Activated naive CD4-positive, alpha-beta T cell treated with anti-CD3 and anti-CD28 coated beads, Interleukin-2, amount 10 ng/mL, durations not matched to agents 7 days and 5 days (primary cell): ENCODE measurements at regions not wholly inside any gene's neighbourhood (a gene's known extent, or its start where the extent isn't known, plus 50 kb on each side); places are given as distances from the start of the nearest gene placed in this dataset.

Source experiments
- CTCF ChIA-PET: fragments of 350-600 bp; sonication (Branson Sonifier 250); formaldehyde crosslinking; loops from one replicate; lab custom pipeline; 2021; ENCODE audit warnings: antibody characterized with exemption; lab: Charles Lee
- DNase-seq: peaks from one replicate; pipeline ENCODE4 v3.0.0-alpha.2; 2020
- H3K27ac Mint-ChIP-seq: one replicate; pipeline ENCODE4 v1.8.0; 2021; ENCODE audit warnings: mild to moderate bottlenecking, moderate library complexity, mixed read lengths
- H3K27me3 Mint-ChIP-seq: one replicate; pipeline ENCODE4 v1.8.0; 2021; ENCODE audit warnings: mild to moderate bottlenecking, mixed read lengths
- H3K36me3 Mint-ChIP-seq: one replicate; pipeline ENCODE4 v1.8.0; 2021; ENCODE audit warnings: mixed read lengths
- H3K4me1 Mint-ChIP-seq: one replicate; pipeline ENCODE4 v1.8.0; 2021; ENCODE audit warnings: mixed read lengths
- H3K4me3 Mint-ChIP-seq: one replicate; pipeline ENCODE4 v1.8.0; 2021; ENCODE audit warnings: mild to moderate bottlenecking, moderate library complexity, mixed read lengths
- H3K9me3 Mint-ChIP-seq: one replicate; pipeline ENCODE4 v1.8.0; 2021; ENCODE audit warnings: mixed read lengths

- CTCF ChIA-PET, result interaction anchor here (0.6 to 1.1 kb wide), 2 partner anchors 9 to 281 kb away, joined by 3 read pairs; no protein-coding TSS in a partner anchor
- H3K27ac Mint-ChIP-seq, result no peak overlapping the region
- H3K4me1 Mint-ChIP-seq, result no peaks in the 10 kb centered on the region
- H3K4me3 Mint-ChIP-seq, result no peak overlapping the region
- H3K27me3 Mint-ChIP-seq, result no peaks in the 10 kb centered on the region
- peak; percentile 56 for DNase-seq
- no peaks in the 10 kb centered on the region for H3K36me3 Mint-ChIP-seq
- H3K9me3 Mint-ChIP-seq, result peaks cover 4% of the 10 kb centered on the region
Observed at GRCh38 chr11:135075740-135076139, 663.7 kb upstream of the B3GAT1 start.

- Mint-ChIP-seq H3K9me3 (peaks cover 4% of the 10 kb centered on the region), H3K4me3 (no peak overlapping the region), H3K4me1 (no peaks in the 10 kb centered on the region), H3K36me3 (no peaks in the 10 kb centered on the region), H3K27ac (no peak overlapping the region), H3K27me3 (no peaks in the 10 kb centered on the region)
- DNase-seq, result no peak
- CTCF ChIA-PET, result no interaction called here
Observed at GRCh38 chr11:135074397-135074998, 662.5 kb upstream of the B3GAT1 start.

- Mint-ChIP-seq H3K27ac (no peak overlapping the region), H3K36me3 (no peaks in the 10 kb centered on the region), H3K9me3 (peaks cover 4% of the 10 kb centered on the region), H3K27me3 (no peaks in the 10 kb centered on the region), H3K4me3 (no peak overlapping the region), H3K4me1 (no peaks in the 10 kb centered on the region)
- DNase-seq, result no peak
- CTCF ChIA-PET, result no interaction called here
Observed at GRCh38 chr11:135073870-135074269, 661.8 kb upstream of the B3GAT1 start.

GRCh38 chr11:135073381-135073780 lies 661.3 kb upstream of the B3GAT1 start:
- Mint-ChIP-seq H3K4me1 (no peaks in the 10 kb centered on the region), H3K27me3 (no peaks in the 10 kb centered on the region), H3K4me3 (no peak overlapping the region), H3K27ac (no peak overlapping the region), H3K9me3 (peaks cover 4% of the 10 kb centered on the region), H3K36me3 (no peaks in the 10 kb centered on the region)
- CTCF ChIA-PET, result no interaction called here
- DNase-seq, result no peak

- CTCF ChIA-PET, result no interaction called here
- Mint-ChIP-seq H3K27me3 (no peaks in the 10 kb centered on the region), H3K4me3 (no peak overlapping the region)
Observed at GRCh38 chr11:135069890-135070289, 657.8 kb upstream of the B3GAT1 start.

GRCh38 chr11:135069063-135069462 lies 657.0 kb upstream of the B3GAT1 start:
- CTCF ChIA-PET, result no interaction called here
- Mint-ChIP-seq H3K9me3 (peaks cover 2% of the 10 kb centered on the region), H3K36me3 (no peaks in the 10 kb centered on the region), H3K4me3 (no peak overlapping the region), H3K4me1 (no peaks in the 10 kb centered on the region), H3K27ac (no peak overlapping the region), H3K27me3 (no peaks in the 10 kb centered on the region)
- no peak for DNase-seq

More at GRCh38 chr11:135069890-135070289, 657.8 kb upstream of the B3GAT1 start:
- Mint-ChIP-seq H3K9me3 (no peaks in the 10 kb centered on the region), H3K36me3 (no peaks in the 10 kb centered on the region), H3K4me1 (no peaks in the 10 kb centered on the region), H3K27ac (no peak overlapping the region)
- no peak for DNase-seq

- H3K36me3 Mint-ChIP-seq, result no peaks in the 10 kb centered on the region
- peaks cover 15% of the 10 kb centered on the region for H3K9me3 Mint-ChIP-seq
- H3K27ac Mint-ChIP-seq, result no peak overlapping the region
- no peak for DNase-seq
- H3K4me3 Mint-ChIP-seq, result no peak overlapping the region
- CTCF ChIA-PET, result no interaction called here
- H3K27me3 Mint-ChIP-seq, result no peaks in the 10 kb centered on the region
- no peaks in the 10 kb centered on the region for H3K4me1 Mint-ChIP-seq
Observed at GRCh38 chr11:135062994-135063393, 651.0 kb upstream of the B3GAT1 start.

GRCh38 chr11:135061166-135061565 lies 649.1 kb upstream of the B3GAT1 start:
- DNase-seq, result no peak
- H3K9me3 Mint-ChIP-seq, result peaks cover 15% of the 10 kb centered on the region
- H3K27me3 Mint-ChIP-seq, result no peaks in the 10 kb centered on the region
- CTCF ChIA-PET, result no interaction called here
- H3K4me1 Mint-ChIP-seq, result no peaks in the 10 kb centered on the region
- no peak overlapping the region for H3K4me3 Mint-ChIP-seq
- H3K36me3 Mint-ChIP-seq, result no peaks in the 10 kb centered on the region
- H3K27ac Mint-ChIP-seq, result no peak overlapping the region

GRCh38 chr11:135046986-135047385 lies 634.9 kb upstream of the B3GAT1 start:
- Mint-ChIP-seq H3K36me3 (no peaks in the 10 kb centered on the region), H3K4me1 (no peaks in the 10 kb centered on the region), H3K27ac (no peak overlapping the region), H3K9me3 (no peaks in the 10 kb centered on the region), H3K4me3 (no peak overlapping the region), H3K27me3 (no peaks in the 10 kb centered on the region)
- no peak for DNase-seq
- CTCF ChIA-PET, result no interaction called here

- no peaks in the 10 kb centered on the region for H3K36me3 Mint-ChIP-seq
- no peaks in the 10 kb centered on the region for H3K27me3 Mint-ChIP-seq
- no peaks in the 10 kb centered on the region for H3K4me1 Mint-ChIP-seq
- no peaks in the 10 kb centered on the region for H3K9me3 Mint-ChIP-seq
- CTCF ChIA-PET, result no interaction called here
- H3K27ac Mint-ChIP-seq, result no peak overlapping the region
- DNase-seq, result no peak
- no peak overlapping the region for H3K4me3 Mint-ChIP-seq
Observed at GRCh38 chr11:135046556-135046955, 634.5 kb upstream of the B3GAT1 start.

- Mint-ChIP-seq H3K27ac (no peak overlapping the region), H3K36me3 (no peaks in the 10 kb centered on the region), H3K4me3 (no peak overlapping the region), H3K27me3 (no peaks in the 10 kb centered on the region), H3K4me1 (no peaks in the 10 kb centered on the region), H3K9me3 (no peaks in the 10 kb centered on the region)
- CTCF ChIA-PET, result no interaction called here
- no peak for DNase-seq
Observed at GRCh38 chr11:135043434-135043833, 631.4 kb upstream of the B3GAT1 start.

- Mint-ChIP-seq H3K27ac (no peak overlapping the region), H3K36me3 (no peaks in the 10 kb centered on the region), H3K4me1 (no peaks in the 10 kb centered on the region), H3K27me3 (no peaks in the 10 kb centered on the region), H3K9me3 (peaks cover 6% of the 10 kb centered on the region), H3K4me3 (no peak overlapping the region)
- no peak for DNase-seq
- CTCF ChIA-PET, result no interaction called here
Observed at GRCh38 chr11:135037828-135038227, 625.8 kb upstream of the B3GAT1 start.

- Mint-ChIP-seq H3K9me3 (peaks cover 6% of the 10 kb centered on the region), H3K4me3 (no peak overlapping the region), H3K27ac (no peak overlapping the region), H3K27me3 (peaks cover 4% of the 10 kb centered on the region), H3K4me1 (no peaks in the 10 kb centered on the region), H3K36me3 (no peaks in the 10 kb centered on the region)
- no peak for DNase-seq
- CTCF ChIA-PET, result no interaction called here
Observed at GRCh38 chr11:135036488-135037297, 624.7 kb upstream of the B3GAT1 start.

GRCh38 chr11:135035282-135035681 lies 623.2 kb upstream of the B3GAT1 start:
- Mint-ChIP-seq H3K9me3 (peaks cover 6% of the 10 kb centered on the region), H3K27ac (no peak overlapping the region), H3K4me3 (no peak overlapping the region), H3K27me3 (peaks cover 4% of the 10 kb centered on the region), H3K36me3 (no peaks in the 10 kb centered on the region), H3K4me1 (no peaks in the 10 kb centered on the region)
- CTCF ChIA-PET, result no interaction called here
- no peak for DNase-seq

- no peak overlapping the region for H3K27ac Mint-ChIP-seq
- no peaks in the 10 kb centered on the region for H3K4me1 Mint-ChIP-seq
- no peak overlapping the region for H3K4me3 Mint-ChIP-seq
- no peaks in the 10 kb centered on the region for H3K36me3 Mint-ChIP-seq
- peaks cover 4% of the 10 kb centered on the region for H3K27me3 Mint-ChIP-seq
- CTCF ChIA-PET, result no interaction called here
- DNase-seq, result no peak
- H3K9me3 Mint-ChIP-seq, result peaks cover 6% of the 10 kb centered on the region
Observed at GRCh38 chr11:135033540-135033939, 621.5 kb upstream of the B3GAT1 start.
